Ammon's horn (tissue), 1 donor: ENCODE measurements at regions not wholly inside any gene's neighbourhood (a gene's known extent, or its start where the extent isn't known, plus 50 kb on each side); places are given as distances from the start of the nearest gene placed in this dataset.

Experiments
- DNase-seq: peaks from one replicate; pipeline ENCODE4 v3.0.0-alpha.2; 2016; ENCODE audit warnings: low spot score

- peak; percentile 61 for DNase-seq
These were observed 299.8 kb upstream of the CCDC54 start for GRCh38 chr3:107077391-107077790.

- no peak for DNase-seq
These were observed 294.7 kb upstream of the CCDC54 start for GRCh38 chr3:107082527-107082926.

- no peak for DNase-seq
These were observed 292.0 kb upstream of the CCDC54 start for GRCh38 chr3:107085261-107085660.

GRCh38 chr3:107092121-107092520, 285.1 kb upstream of the CCDC54 start:
- no peak for DNase-seq

- DNase-seq: no peak
These were observed 278.4 kb upstream of the CCDC54 start for GRCh38 chr3:107098864-107099263.

- DNase-seq: no peak
These were observed 277.1 kb upstream of the CCDC54 start for GRCh38 chr3:107100137-107100536.

GRCh38 chr3:107100573-107100972, 276.7 kb upstream of the CCDC54 start:
- no peak for DNase-seq

- DNase-seq: no peak
These were observed 273.5 kb upstream of the CCDC54 start for GRCh38 chr3:107103786-107104185.

GRCh38 chr3:107106316-107106715, 270.9 kb upstream of the CCDC54 start:
- DNase-seq: no peak

GRCh38 chr3:107106907-107107306, 270.3 kb upstream of the CCDC54 start:
- DNase-seq: no peak

- no peak for DNase-seq
These were observed 266.5 kb upstream of the CCDC54 start for GRCh38 chr3:107110596-107111305.

GRCh38 chr3:107111872-107112271, 265.4 kb upstream of the CCDC54 start:
- no peak for DNase-seq

GRCh38 chr3:107112356-107112755, 264.9 kb upstream of the CCDC54 start:
- no peak for DNase-seq

GRCh38 chr3:107116251-107116650, 261.0 kb upstream of the CCDC54 start:
- no peak for DNase-seq

GRCh38 chr3:107117156-107117555, 260.1 kb upstream of the CCDC54 start:
- DNase-seq: no peak

GRCh38 chr3:107117922-107118536, 259.2 kb upstream of the CCDC54 start:
- peak; percentile 90 for DNase-seq

- no peak for DNase-seq
These were observed 252.4 kb upstream of the CCDC54 start for GRCh38 chr3:107124885-107125284.

- DNase-seq: no peak
These were observed 248.3 kb upstream of the CCDC54 start for GRCh38 chr3:107128946-107129345.

GRCh38 chr3:107130089-107130700, 247.0 kb upstream of the CCDC54 start:
- DNase-seq: no peak

GRCh38 chr3:107132674-107133073, 244.6 kb upstream of the CCDC54 start:
- DNase-seq: no peak

- DNase-seq: no peak
These were observed 243.3 kb upstream of the CCDC54 start for GRCh38 chr3:107133891-107134290.

- DNase-seq: no peak
These were observed 235.1 kb upstream of the CCDC54 start for GRCh38 chr3:107142171-107142570.

- DNase-seq: no peak
These were observed 234.3 kb upstream of the CCDC54 start for GRCh38 chr3:107142786-107143575.
